Erythroblast (primary cell): ENCODE measurements at regions not wholly inside any gene's neighbourhood (a gene's known extent, or its start where the extent isn't known, plus 50 kb on each side); places are given as distances from the start of the nearest gene placed in this dataset.

Experiments used
- GATA1 ChIP-seq: IDR thresholded peaks from 2 replicates; pipeline ENCODE4 v1.6.1; 2011; ENCODE audit warnings: low read depth, mild to moderate bottlenecking, control low read depth, low read length, moderate library complexity
- POLR2A ChIP-seq: IDR thresholded peaks from 2 replicates; pipeline ENCODE4 v1.6.1; 2011; ENCODE audit warnings: mild to moderate bottlenecking, low read length

DNA sequence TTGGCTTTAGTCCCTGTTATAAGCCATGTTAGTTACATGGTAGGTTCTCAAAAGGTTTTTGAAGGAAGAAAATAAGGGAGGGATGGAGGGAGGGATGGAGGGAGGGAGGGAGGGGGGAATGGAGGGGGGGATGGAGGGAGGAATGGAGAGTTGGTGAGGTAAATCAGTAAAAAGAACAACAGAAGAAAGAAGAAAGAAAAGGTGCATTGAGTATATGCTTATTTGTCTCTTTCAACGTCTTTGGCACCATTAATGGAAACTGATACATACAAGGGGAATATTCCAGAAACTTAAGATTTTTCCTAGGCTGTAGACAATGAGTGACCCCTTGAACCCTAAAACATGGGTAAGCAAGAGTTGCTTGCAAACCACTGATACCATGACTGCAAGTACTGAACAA, 1056.3 kb downstream of the CDH11 start:
- TF ChIP-seq POLR2A: no peak
- no peak for TF ChIP-seq GATA1
